ENCODE measurements at regions not wholly inside any gene's neighbourhood (a gene's known extent, or its start where the extent isn't known, plus 50 kb on each side); places are given as distances from the start of the nearest gene placed in this dataset.
"Not testable (repeated sequence)": the region's sequence is repeated elsewhere in the genome, so short reads cannot be mapped to it uniquely, and the experiment has no call there.

- H3K4me3 ChIP-seq = no peak overlapping the region
- no peak for TF ChIP-seq POLR2AphosphoS5 (IDR thresholded peaks at IDR 0.05; ENCODE audit: borderline replicate concordance, low read depth, low read length)
- no peak for TF ChIP-seq EZH2 (IDR thresholded peaks at IDR 0.05)
- no peak for TF ChIP-seq FOXP2 (optimal IDR thresholded peaks at IDR 0.05; ENCODE audit: control extremely low read depth, extremely low read length, insufficient read depth)
- H3K36me3 ChIP-seq (ENCODE audit: insufficient read depth, low read length) = no peaks in the 10 kb centered on the region
- H3K9ac ChIP-seq (ENCODE audit: insufficient read length) = no peak overlapping the region
- H3K27ac ChIP-seq = no peak overlapping the region
- H3K9me3 ChIP-seq (ENCODE audit: low read depth, low read length) = no peaks in the 10 kb centered on the region
- no peak for DNase-seq (ENCODE audit: low read depth, low spot score)
These were observed 1467.0 kb upstream of the DEFB115 start for GRCh38 chr20:29790510-29790909.

- not testable (repeated sequence) for DNase-seq (ENCODE audit: low read depth, low spot score); H3K9me3 ChIP-seq (ENCODE audit: low read depth, low read length); H3K27ac ChIP-seq; H3K9ac ChIP-seq (ENCODE audit: insufficient read length); H3K4me3 ChIP-seq; H3K36me3 ChIP-seq (ENCODE audit: insufficient read depth, low read length)
These were observed 1426.0 kb upstream of the DEFB115 start for GRCh38 chr20:29831508-29831907.

- not testable (repeated sequence) for H3K9ac ChIP-seq (ENCODE audit: insufficient read length); H3K4me3 ChIP-seq; H3K27ac ChIP-seq; H3K36me3 ChIP-seq (ENCODE audit: insufficient read depth, low read length); DNase-seq (ENCODE audit: low read depth, low spot score); H3K9me3 ChIP-seq (ENCODE audit: low read depth, low read length)
These were observed 1389.5 kb upstream of the DEFB115 start for GRCh38 chr20:29868014-29868413.

- not testable (repeated sequence) for H3K27ac ChIP-seq; DNase-seq (ENCODE audit: low read depth, low spot score); H3K9ac ChIP-seq (ENCODE audit: insufficient read length); H3K9me3 ChIP-seq (ENCODE audit: low read depth, low read length); H3K4me3 ChIP-seq; H3K36me3 ChIP-seq (ENCODE audit: insufficient read depth, low read length)
These were observed 1388.8 kb upstream of the DEFB115 start for GRCh38 chr20:29868688-29869087.

GRCh38 chr20:29871816-29872215 lies 1385.6 kb upstream of the DEFB115 start:
- not testable (repeated sequence) for H3K4me3 ChIP-seq; DNase-seq (ENCODE audit: low read depth, low spot score); H3K9ac ChIP-seq (ENCODE audit: insufficient read length); H3K9me3 ChIP-seq (ENCODE audit: low read depth, low read length); H3K27ac ChIP-seq; H3K36me3 ChIP-seq (ENCODE audit: insufficient read depth, low read length)

- Histone ChIP-seq H3K4me3 (no peak overlapping the region), H3K27ac (no peak overlapping the region), H3K36me3 (ENCODE audit: insufficient read depth, low read length) (no peaks in the 10 kb centered on the region), H3K9ac (ENCODE audit: insufficient read length) (no peak overlapping the region), H3K9me3 (ENCODE audit: low read depth, low read length) (no peaks in the 10 kb centered on the region)
- TF ChIP-seq POLR2AphosphoS5 (IDR thresholded peaks at IDR 0.05; ENCODE audit: borderline replicate concordance, low read depth, low read length) = no peak
- TF ChIP-seq EZH2 (IDR thresholded peaks at IDR 0.05) = no peak
- no peak for TF ChIP-seq FOXP2 (optimal IDR thresholded peaks at IDR 0.05; ENCODE audit: control extremely low read depth, extremely low read length, insufficient read depth)
- peak; percentile 2 for DNase-seq (ENCODE audit: low read depth, low spot score)
These were observed 1383.5 kb upstream of the DEFB115 start for GRCh38 chr20:29873946-29874345.

GRCh38 chr20:29874476-29875202 lies 1382.8 kb upstream of the DEFB115 start:
- no peaks in the 10 kb centered on the region for H3K9me3 ChIP-seq (ENCODE audit: low read depth, low read length)
- no peak overlapping the region for H3K9ac ChIP-seq (ENCODE audit: insufficient read length)
- H3K36me3 ChIP-seq (ENCODE audit: insufficient read depth, low read length) = no peaks in the 10 kb centered on the region
- H3K27ac ChIP-seq = no peak overlapping the region
- TF ChIP-seq EZH2 (IDR thresholded peaks at IDR 0.05) (no peak), FOXP2 (optimal IDR thresholded peaks at IDR 0.05; ENCODE audit: control extremely low read depth, extremely low read length, insufficient read depth) (no peak), POLR2AphosphoS5 (IDR thresholded peaks at IDR 0.05; ENCODE audit: borderline replicate concordance, low read depth, low read length) (no peak)
- no peak overlapping the region for H3K4me3 ChIP-seq
- DNase-seq (ENCODE audit: low read depth, low spot score) = no peak

GRCh38 chr20:29875321-29876083 lies 1382.0 kb upstream of the DEFB115 start:
- H3K27ac ChIP-seq; H3K9me3 ChIP-seq (ENCODE audit: low read depth, low read length); DNase-seq (ENCODE audit: low read depth, low spot score); H3K4me3 ChIP-seq; H3K36me3 ChIP-seq (ENCODE audit: insufficient read depth, low read length); H3K9ac ChIP-seq (ENCODE audit: insufficient read length): not testable (repeated sequence)

GRCh38 chr20:29876084-29876910 lies 1381.2 kb upstream of the DEFB115 start:
- not testable (repeated sequence) for H3K36me3 ChIP-seq (ENCODE audit: insufficient read depth, low read length); H3K4me3 ChIP-seq; H3K9ac ChIP-seq (ENCODE audit: insufficient read length); DNase-seq (ENCODE audit: low read depth, low spot score); H3K27ac ChIP-seq; H3K9me3 ChIP-seq (ENCODE audit: low read depth, low read length)
